SW 1271 (cell line): ENCODE measurements at regions not wholly inside any gene's neighbourhood (a gene's known extent, or its start where the extent isn't known, plus 50 kb on each side); places are given as distances from the start of the nearest gene placed in this dataset.

Experiments
- DNase-seq, 2 experiments: peaks; one replicate each; lab custom pipeline; 2025; lab: John Stamatoyannopoulos, UW

DNA sequence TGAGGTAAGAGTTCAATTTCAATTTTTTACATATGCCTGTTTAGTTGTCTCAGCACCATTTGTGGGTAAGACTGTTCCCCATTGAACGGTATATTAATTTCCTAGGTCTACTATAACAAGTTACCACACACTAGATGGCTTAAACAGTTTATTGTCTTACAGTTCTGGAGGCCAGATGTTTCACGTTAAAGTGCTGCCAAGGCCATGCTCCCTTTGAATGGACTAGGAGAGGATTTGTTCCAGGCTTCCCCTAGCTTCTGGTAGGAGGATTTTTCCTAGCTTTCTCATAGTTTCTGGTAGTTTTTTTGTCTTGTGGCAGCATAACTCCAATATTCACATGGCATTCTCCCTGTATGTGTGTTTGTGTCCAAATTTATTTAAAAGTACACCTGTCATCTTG, 149.3 kb upstream of the CYSLTR1 start:
- no peak for DNase-seq

DNA sequence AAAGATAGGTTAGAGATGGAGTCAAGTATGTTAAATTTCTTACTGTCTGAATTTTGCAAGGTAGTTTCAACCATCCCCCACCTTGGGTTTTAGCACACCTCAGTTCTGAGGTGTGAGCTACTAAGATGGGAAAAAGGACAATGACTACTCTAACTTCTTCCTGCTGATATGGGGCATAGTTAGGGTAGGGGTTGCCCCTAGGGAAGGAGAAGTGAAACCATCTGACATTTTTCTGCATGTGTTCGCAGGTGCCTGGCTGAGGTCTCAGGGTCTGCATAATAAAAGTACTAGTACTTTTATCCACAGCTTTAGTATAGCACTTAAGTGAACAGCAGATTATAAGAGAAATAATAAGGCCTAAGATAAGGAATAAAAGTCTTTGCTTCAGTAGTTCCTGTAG, 129.5 kb upstream of the CYSLTR1 start:
- no peak for DNase-seq

DNA sequence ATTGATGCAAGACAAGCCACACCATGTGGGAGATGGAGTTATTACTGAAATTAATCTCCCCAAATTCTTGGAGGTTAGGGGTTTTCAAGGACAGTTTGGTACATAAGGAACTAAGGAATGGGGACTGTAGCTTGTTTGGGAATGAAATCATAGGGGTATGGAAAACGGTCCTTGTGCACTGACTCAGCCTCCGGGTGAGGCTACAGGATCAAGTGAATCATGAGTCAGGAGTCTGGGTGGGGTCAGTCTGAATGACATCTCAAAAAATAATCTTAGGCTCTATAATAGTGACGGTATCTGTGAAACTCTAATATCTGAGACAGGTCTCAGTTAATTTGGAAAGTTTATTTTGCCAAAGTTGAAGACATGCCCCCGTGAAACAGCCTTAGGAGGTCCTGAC, 128.5 kb upstream of the CYSLTR1 start:
- no peak for DNase-seq

DNA sequence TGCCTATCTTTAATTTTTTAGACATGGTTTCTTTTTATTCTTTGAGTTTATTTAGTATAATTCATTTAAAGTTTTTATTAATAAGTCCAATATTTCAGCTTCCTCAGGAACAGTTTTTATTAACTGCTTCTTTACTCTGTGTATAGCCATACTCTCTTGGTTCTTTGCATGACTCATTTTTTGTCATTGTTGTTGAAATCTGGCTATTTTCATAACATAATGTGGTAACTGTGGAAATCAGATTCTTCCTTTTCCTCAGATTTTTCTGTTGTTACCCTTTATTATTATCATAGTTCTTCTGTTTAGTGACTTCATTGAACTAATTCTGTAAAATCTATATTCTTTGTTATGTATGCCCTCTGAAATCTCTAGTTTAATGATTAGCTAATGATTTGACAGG, 124.9 kb upstream of the CYSLTR1 start:
- no peak for DNase-seq

DNA sequence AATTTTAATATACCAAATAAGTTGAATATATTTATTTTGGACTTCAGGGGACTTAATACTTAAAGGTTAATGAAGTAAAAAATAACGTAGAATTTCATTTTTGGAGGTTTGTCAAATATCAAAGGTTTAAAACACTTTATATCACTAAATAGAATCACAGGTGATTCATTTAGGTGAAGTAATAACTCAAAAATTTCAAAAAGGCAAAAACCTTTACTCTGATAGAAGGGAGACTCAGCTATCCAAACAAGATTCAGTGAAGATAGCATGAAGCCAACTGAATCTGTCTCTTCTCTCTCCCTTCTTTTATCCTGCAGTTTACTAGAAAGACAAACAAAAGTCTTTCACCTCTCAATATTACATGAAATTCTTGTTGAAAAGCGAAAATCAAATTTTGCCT, 110.2 kb upstream of the CYSLTR1 start:
- DNase-seq = no peak

DNA sequence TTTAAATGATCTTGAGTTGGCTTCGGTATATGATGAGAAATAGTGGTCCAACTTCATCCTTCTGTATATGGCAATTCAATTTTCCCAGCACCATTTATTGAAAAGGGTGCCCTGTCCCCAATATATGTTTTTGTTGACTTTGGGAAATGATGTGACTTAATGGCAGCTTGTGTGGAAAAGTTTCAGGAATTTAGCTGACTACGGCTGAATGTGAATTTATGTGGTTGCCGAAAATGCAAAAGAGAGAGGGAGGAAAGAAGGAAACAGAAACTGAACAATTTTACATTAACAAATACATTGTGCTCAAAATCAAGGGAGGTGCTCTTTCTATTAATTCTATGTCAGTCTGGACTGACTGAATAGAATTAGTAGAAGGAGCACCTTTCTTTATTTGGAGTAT, 101.8 kb upstream of the CYSLTR1 start:
- no peak for DNase-seq

DNA sequence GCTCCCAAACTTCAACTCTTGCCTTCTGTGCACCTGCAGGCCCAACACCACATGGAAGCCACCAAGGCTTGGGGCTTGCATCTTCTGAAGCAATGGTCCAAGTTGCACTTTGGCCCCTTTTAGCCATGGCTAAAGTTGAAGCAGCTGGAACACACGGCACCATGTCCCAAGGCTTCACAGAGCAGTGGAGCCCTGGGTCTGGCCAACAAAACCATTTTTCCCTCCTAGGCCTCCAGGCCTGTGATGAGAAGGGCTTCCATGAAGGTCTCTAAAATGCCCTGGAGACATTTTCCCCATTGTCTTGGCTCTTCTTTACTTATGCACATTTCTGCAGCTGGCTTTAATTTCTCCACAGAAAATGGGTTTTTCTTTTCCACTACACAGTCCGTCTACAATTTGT, 61.3 kb upstream of the CYSLTR1 start:
- DNase-seq = no peak

DNA sequence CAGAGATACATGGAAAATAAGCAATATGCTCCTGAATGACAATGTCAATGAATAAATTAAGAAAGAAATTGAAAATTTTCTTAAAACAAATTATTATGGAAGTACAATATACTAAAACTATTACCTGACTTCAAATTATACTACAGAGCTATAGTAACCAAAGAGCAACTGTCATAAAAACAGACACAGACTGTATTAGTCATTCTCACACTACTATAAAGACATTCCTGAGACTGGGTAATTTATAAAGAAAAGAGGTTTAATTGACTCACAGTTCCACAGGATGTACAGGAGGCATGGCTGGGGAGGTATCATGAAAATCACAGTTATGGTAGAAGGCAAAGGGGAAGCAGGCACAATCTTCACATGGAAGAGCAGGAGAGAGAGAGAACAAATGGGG, 60.0 kb upstream of the CYSLTR1 start:
- no peak for DNase-seq

DNA sequence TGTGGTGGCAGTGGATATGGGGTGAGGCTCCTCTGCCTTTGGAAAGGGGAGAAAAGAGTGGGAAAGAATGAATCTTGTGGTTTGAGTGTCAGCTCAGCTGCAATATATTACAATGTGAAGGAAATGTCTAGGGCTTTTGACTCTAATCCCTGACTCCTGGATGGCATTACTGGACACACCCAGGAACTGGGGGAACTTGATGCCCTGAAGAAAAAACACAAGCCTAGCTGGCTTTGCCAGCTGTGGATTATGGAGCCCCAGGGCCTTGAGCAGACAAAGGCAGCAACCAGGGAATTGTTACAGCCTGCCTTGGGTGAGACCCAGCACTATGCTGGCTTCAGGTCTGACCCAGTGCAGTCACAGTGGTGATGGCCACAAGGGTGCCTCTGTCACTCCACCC, 57.1 kb upstream of the CYSLTR1 start:
- no peak for DNase-seq

DNA sequence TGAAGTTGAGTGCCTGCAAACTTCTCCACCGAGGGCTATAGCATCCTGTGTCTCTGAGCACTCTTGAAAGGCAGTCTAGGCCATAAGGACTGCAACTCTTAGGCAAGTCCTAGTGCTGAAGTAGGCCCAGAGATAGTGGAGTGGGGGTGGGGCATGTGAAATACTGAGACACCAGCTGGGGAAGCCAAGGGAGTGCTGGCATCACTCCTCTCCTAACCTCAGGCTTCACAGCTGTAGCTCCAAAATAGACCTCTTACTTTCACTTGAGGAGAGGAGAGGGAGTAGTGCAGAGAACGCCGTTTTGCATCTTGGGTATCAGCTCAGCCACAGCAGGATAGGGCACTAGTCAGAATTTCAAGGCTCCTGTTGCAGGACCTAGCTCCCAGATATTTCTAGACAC, 56.2 kb upstream of the CYSLTR1 start:
- no peak for DNase-seq

DNA sequence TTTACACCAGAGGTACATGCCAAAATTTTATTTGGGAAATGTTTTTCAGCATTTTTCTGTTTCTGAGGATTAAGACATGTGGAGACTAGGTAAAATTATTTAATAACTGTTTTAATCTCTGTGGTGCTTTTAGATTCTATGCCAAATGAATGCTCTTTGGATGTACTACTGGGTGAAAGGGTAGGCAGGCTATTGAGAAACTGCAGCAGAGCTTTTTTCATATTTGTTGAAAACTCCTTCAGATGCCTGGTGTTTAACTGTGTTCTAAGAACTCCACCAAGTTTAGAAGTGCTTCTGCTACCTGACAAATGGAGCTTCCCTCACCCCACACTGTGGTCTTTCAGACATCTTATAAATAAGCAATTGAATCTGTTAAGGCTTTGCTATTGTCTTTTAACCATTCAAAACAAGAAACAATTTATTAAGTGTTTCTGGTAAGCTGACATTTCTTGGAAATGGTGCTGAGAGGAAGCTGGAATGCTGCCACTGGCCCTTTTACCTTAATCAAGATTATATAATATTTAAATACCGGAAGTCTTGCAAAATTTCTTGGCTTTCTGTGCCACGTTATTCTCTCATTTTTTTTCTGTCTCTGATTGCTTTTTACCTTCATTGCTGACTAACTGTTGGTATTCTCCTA, 51.2 kb upstream of the CYSLTR1 start:
- no peak for DNase-seq
